ENCODE measurements at regions not wholly inside any gene's neighbourhood (a gene's known extent, or its start where the extent isn't known, plus 50 kb on each side); places are given as distances from the start of the nearest gene placed in this dataset.

DNA sequence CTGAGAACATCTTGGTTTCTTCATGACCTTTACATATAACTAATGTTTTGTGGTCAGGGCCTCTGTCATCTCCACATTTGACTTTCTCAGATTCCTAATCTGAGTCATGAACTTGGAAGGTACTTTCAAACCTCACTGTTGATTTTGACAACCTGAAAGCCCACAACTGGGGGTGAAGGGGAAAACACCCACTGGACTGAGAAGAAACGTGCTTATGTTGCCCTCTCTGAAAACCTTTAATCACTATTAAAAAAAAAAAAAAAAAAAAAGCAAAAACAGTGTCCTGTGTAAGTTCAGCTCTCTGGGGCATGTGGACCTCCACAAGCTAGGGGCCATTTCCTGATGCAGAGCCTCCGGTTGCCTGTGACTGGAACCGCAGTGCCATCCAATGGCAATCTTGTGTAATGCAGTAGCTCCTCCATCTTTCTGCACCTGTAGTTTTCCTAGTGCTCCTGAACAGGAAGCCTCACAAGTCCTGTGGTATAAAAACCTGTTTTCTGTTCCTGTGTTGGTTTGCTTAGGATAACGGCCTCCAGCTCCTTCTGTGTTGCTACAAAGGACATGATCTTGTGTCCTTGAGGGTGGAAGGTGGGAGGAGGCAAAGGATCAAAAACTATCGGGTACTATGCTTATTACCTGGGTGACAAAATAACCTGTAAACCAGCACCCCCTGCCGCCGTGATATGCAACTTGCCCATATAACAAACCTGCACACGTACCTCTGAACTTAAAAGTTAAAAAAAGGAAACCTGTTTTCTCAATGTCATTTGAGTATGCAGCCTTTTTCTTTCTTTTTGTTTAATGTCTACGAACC is 124.5 kb downstream of the ZNF648 start:
- H2AFZ ChIP-seq = no peak overlapping the region

DNA sequence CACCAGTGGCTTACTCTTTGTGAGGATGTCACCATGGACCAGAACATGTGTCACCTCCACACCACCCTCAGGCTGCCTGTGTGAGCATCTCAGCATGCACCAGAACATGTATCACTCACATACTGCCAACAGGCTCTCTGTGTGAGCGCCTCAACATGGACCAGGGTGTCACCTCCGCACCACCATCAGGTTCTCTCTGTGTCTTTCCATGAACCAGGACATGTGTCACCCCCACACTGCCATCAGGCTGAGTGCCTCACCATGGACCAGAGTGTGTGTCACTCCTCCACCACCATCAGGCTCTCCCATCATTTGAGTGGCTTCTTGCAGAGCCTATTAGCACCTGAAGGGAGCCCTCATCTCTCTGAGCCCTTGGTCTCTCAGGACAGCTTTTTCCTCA is 125.2 kb downstream of the ZNF648 start:
- ChIA-PET CTCF (interaction anchor here (0.8 kb wide), 1 partner anchor 118 kb away, joined by 3 read pairs; no protein-coding TSS in a partner anchor), POLR2A (ENCODE audit: unreplicated experiment) (no interaction called here)
- no TSS peak for BruUV-seq (replicated peaks)
- Histone ChIP-seq H4K20me1 (ENCODE audit: insufficient read depth) (no peaks in the 10 kb centered on the region), H3K9me3 (ENCODE audit: insufficient read depth, low read depth) (no peaks in the 10 kb centered on the region), H3K27ac (no peak overlapping the region), H3K4me2 (no peak overlapping the region), H2AFZ (no peak overlapping the region), H3K4me1 (replicated peaks; ENCODE audit: insufficient read depth) (no peaks in the 10 kb centered on the region), H3K79me2 (ENCODE audit: low read depth) (no peaks in the 10 kb centered on the region), H3K9me2 (ENCODE audit: insufficient read depth) (no peaks in the 10 kb centered on the region), H3K36me3 (ENCODE audit: low read depth) (no peaks in the 10 kb centered on the region), H3K4me3 (no peak overlapping the region), H3K27me3 (ENCODE audit: insufficient read depth, low read depth) (no peaks in the 10 kb centered on the region; the same call in 1 of the 2 replicates), H3F3A (ENCODE audit: insufficient read depth, low read depth) (no peaks in the 10 kb centered on the region)
- intact Hi-C loops (cut with micrococcal nuclease; ENCODE audit: unreplicated experiment) = no loop called here
- TF ChIP-seq, protein P1, sequence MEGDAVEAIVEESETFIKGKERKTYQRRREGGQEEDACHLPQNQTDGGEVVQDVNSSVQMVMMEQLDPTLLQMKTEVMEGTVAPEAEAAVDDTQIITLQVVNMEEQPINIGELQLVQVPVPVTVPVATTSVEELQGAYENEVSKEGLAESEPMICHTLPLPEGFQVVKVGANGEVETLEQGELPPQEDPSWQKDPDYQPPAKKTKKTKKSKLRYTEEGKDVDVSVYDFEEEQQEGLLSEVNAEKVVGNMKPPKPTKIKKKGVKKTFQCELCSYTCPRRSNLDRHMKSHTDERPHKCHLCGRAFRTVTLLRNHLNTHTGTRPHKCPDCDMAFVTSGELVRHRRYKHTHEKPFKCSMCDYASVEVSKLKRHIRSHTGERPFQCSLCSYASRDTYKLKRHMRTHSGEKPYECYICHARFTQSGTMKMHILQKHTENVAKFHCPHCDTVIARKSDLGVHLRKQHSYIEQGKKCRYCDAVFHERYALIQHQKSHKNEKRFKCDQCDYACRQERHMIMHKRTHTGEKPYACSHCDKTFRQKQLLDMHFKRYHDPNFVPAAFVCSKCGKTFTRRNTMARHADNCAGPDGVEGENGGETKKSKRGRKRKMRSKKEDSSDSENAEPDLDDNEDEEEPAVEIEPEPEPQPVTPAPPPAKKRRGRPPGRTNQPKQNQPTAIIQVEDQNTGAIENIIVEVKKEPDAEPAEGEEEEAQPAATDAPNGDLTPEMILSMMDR (conservative IDR thresholded peaks at IDR 0.05) = no peak
- TF ChIP-seq EZH2 (IDR thresholded peaks at IDR 0.05; ENCODE audit: low read depth) = no peak
- DNase-seq = no peak

More for the DNA sequence above, 124.5 kb downstream of the ZNF648 start:
- H3F3A ChIP-seq (ENCODE audit: insufficient read depth, low read depth) = no peaks in the 10 kb centered on the region
- ChIA-PET CTCF (interaction anchor here (0.6 to 0.8 kb wide), 3 partner anchors 92 to 464 kb away, joined by 3 to 9 read pairs (median 7); partner anchors contain the start of gene TEDDM1), POLR2A (ENCODE audit: unreplicated experiment) (interaction anchor here (0.6 kb wide), 1 partner anchor 180 kb away, joined by 3 read pairs; no protein-coding TSS in a partner anchor)
- H3K27ac ChIP-seq = no peak overlapping the region
- no peaks in the 10 kb centered on the region for H3K79me2 ChIP-seq (ENCODE audit: low read depth)
- BruUV-seq (replicated peaks) = no TSS peak
- no peaks in the 10 kb centered on the region for H3K9me2 ChIP-seq (ENCODE audit: insufficient read depth)
- peak overlapping the region; percentile 45; the same call in 1 of the 2 replicates for H3K4me2 ChIP-seq
- H3K36me3 ChIP-seq (ENCODE audit: low read depth) = no peaks in the 10 kb centered on the region
- TF ChIP-seq EZH2 (IDR thresholded peaks at IDR 0.05; ENCODE audit: low read depth) = no peak
- TF ChIP-seq, protein P1 (conservative IDR thresholded peaks at IDR 0.05) = peak; percentile 64
- no peak overlapping the region for H3K4me3 ChIP-seq
- no peaks in the 10 kb centered on the region for H3K9me3 ChIP-seq (ENCODE audit: insufficient read depth, low read depth)
- DNase-seq = peak; percentile 30 to 48
- intact Hi-C loops (cut with micrococcal nuclease; ENCODE audit: unreplicated experiment) = loop anchor here (1.0 kb wide), 1 partner anchor 458 kb away; no protein-coding TSS in a partner anchor
- no peaks in the 10 kb centered on the region; the same call in 1 of the 2 replicates for H3K27me3 ChIP-seq (ENCODE audit: insufficient read depth, low read depth)
- no peaks in the 10 kb centered on the region for H4K20me1 ChIP-seq (ENCODE audit: insufficient read depth)
- H3K4me1 ChIP-seq (replicated peaks; ENCODE audit: insufficient read depth) = no peaks in the 10 kb centered on the region

DNA sequence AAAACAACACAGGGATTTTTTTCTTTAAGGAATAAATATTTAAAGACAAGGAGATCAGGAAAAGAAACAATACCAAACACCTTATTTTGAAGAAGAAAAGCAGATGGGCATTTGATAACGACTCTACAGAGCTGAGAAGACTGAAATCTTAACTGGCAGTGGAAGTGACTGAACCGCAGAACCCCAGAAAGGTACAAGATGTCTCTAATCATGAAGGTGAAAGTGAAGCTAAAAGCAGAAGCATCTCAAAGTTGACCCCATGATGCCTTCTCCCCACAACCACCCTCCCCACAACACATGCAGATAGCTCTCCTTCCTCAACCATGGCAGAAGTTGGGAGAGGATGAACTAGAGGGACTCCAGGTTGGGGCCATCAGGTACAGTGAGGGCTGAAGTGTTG is 129.6 kb downstream of the ZNF648 start:
- no TSS peak for BruUV-seq (replicated peaks)
- H3F3A ChIP-seq (ENCODE audit: insufficient read depth, low read depth) = no peaks in the 10 kb centered on the region
- no peak for DNase-seq
- no peaks in the 10 kb centered on the region for H3K36me3 ChIP-seq (ENCODE audit: low read depth)
- no peak overlapping the region for H3K4me3 ChIP-seq
- no peaks in the 10 kb centered on the region for H3K9me3 ChIP-seq (ENCODE audit: insufficient read depth, low read depth)
- CTCF ChIA-PET = no interaction called here
- no peaks in the 10 kb centered on the region for H4K20me1 ChIP-seq (ENCODE audit: insufficient read depth)
- H2AFZ ChIP-seq = no peak overlapping the region
- no peak overlapping the region for H3K27ac ChIP-seq
- no peaks in the 10 kb centered on the region for H3K9me2 ChIP-seq (ENCODE audit: insufficient read depth)
- POLR2A ChIA-PET (ENCODE audit: unreplicated experiment) = no interaction called here
- no peaks in the 10 kb centered on the region for H3K79me2 ChIP-seq (ENCODE audit: low read depth)
- no peak for TF ChIP-seq EZH2 (IDR thresholded peaks at IDR 0.05; ENCODE audit: low read depth)
- TF ChIP-seq, protein P1 (conservative IDR thresholded peaks at IDR 0.05) = no peak
- intact Hi-C loops (cut with micrococcal nuclease; ENCODE audit: unreplicated experiment) = no loop called here
- no peaks in the 10 kb centered on the region; the same call in 1 of the 2 replicates for H3K27me3 ChIP-seq (ENCODE audit: insufficient read depth, low read depth)
- no peaks in the 10 kb centered on the region for H3K4me1 ChIP-seq (replicated peaks; ENCODE audit: insufficient read depth)
- no peak overlapping the region for H3K4me2 ChIP-seq
